Heart right ventricle (tissue), 16 donors: ENCODE measurements at regions not wholly inside any gene's neighbourhood (a gene's known extent, or its start where the extent isn't known, plus 50 kb on each side); places are given as distances from the start of the nearest gene placed in this dataset.

Experiments
- ATAC-seq, 8 donors: fragments of 200-7000 bp; cut with Tn5 transposase; one replicate each; pipeline ENCODE4 v1.9.1; 2020; ENCODE audit warnings: mild to moderate bottlenecking in 8 of 8, moderate library complexity in 8 of 8, moderate number of reproducible peaks in 1 of 8
- DNase-seq, 2 donors: peaks; one replicate each; pipeline ENCODE4 v3.0.0-alpha.2; 2020
- H3K27ac ChIP-seq, 10 donors: fragments of 200-600 bp; sonication (generic) in 2 of 10; one replicate each; pipeline versions ENCODE4 v1.5.0 to v1.8.0; 2020 to 2022; ENCODE audit warnings: mild to moderate bottlenecking in 3 of 10
- H3K27me3 ChIP-seq, 7 donors: fragments of 200-600 bp; one replicate each; pipeline ENCODE4 v1.8.0; 2021 to 2022; ENCODE audit warnings: mild to moderate bottlenecking in 2 of 7
- H3K36me3 ChIP-seq, 9 donors: fragments of 200-600 bp; sonication (generic) in 1 of 9; one replicate each; pipeline versions ENCODE4 v1.5.0 to v1.8.0; 2020 to 2022; ENCODE audit warnings: mild to moderate bottlenecking in 2 of 9
- H3K4me1 ChIP-seq, 9 donors: fragments of 200-600 bp; sonication (generic) in 1 of 9; one replicate each; pipeline versions ENCODE4 v1.5.0 to v1.8.0; 2020 to 2022; ENCODE audit warnings: mild to moderate bottlenecking in 4 of 9
- H3K4me3 ChIP-seq, 10 donors: fragments of 200-600 bp; sonication (generic) in 2 of 10; one replicate each; pipeline versions ENCODE4 v1.5.0 to v1.8.0; 2020 to 2022; ENCODE audit warnings: mild to moderate bottlenecking in 7 of 10, moderate library complexity in 2 of 10
- H3K9me3 ChIP-seq, 11 donors: fragments of 200-600 bp in 10 of 11; sonication (generic) in 2 of 11; one replicate each; pipeline versions ENCODE4 v1.5.0 to v1.8.0; 2013 to 2022; ENCODE audit warnings: mild to moderate bottlenecking in 2 of 11, control low read depth in 1 of 11, moderate library complexity in 1 of 11
- CTCF ChIP-seq, 9 donors: fragments of 200-600 bp; sonication (generic) in 2 of 9; IDR thresholded peaks; one replicate each; pipeline versions ENCODE4 v1.5.0 to v1.8.0; 2021 to 2022; ENCODE audit warnings: antibody characterized with exemption in 9 of 9, mild to moderate bottlenecking in 5 of 9, moderate library complexity in 1 of 9
- WGBS, 2 donors: extraction: QIAGEN DNeasy Blood & Tissue Kit; methylation state at CpG; one replicate each; pipeline ENCODE4 v1.1.7; 2013; ENCODE audit warnings: inconsistent platforms in 1 of 2; 5-methylcytosine and 5-hydroxymethylcytosine counted together
- intact Hi-C, 10 donors: fragments of 100-400 bp; cut with DNase I; formaldehyde crosslinking; loops; one replicate each; pipeline versions ENCODE4 v1.11.1 to v1.14.2; 2022
- donor health status: Arrhythmogenic right ventricular cardiomyopathy.
- donor health status: ischemic (EF 13 %, LVEDD 7.1; RV severe dilation, severe dysfunction).
- donor health status: healthy with polysubstance abuse.
- donor health status: DM: no; HTN: yes; CAD: no.
- donor health status: DM: no; HTN: no; CAD: no.
- donor health status: ischemic (EF 25% LVEDD 6.9; RV normal size, moderate dysfunction).
- donor health status: ischemic (EF 25% LVEDD 5.7; RV mildly dilated, moderate dysfunction).
- donor health status: healthy.
- donor health status: DM: yes; HTN: yes; CAD: no.
- donor health status: Ischemic cardiomyopathy.
- donor health status: ischemic (EF 35%, LVEDD 5.7; RV mildly dilated, moderate dysfunction).
- donor health status: nonischemic (EF 11% LVEDD 7.7; RV severe dilation, severe dysfunction).
- donor health status: DM: yes; HTN: yes; CAD: no.
- donor health status: PGD.
- donor health status: ischemic (EF 29% LVEDD 5.4; RV normal size, mild dysfunction).
- donor health status: nonischemic (EF 23%, LVEDD 6.1; RV moderate dilation, normal function).

- H3K27ac ChIP-seq, result no peak overlapping the region
- H3K27me3 ChIP-seq, result no peaks in the 10 kb centered on the region
- intact Hi-C loops, result no loop called here
- DNase-seq (no peak), ATAC-seq (no peak)
- no peak overlapping the region for H3K4me3 ChIP-seq
- no peaks in the 10 kb centered on the region for H3K36me3 ChIP-seq
- 77 to 83% methylated on average over 8 of the region's 8 CpGs for WGBS, 2 donors
- peaks cover 0 to 23% (median 8%) of the 10 kb centered on the region in 9 donors for H3K4me1 ChIP-seq
- no peak for TF ChIP-seq CTCF (IDR thresholded peaks at IDR 0.05)
- H3K9me3 ChIP-seq, result peaks cover 0 to 16% (median 0%) of the 10 kb centered on the region in 11 donors
Measured at GRCh38 chr15:31447931-31448634, 121.4 kb downstream of the KLF13 start.

GRCh38 chr15:31448635-31448979 lies 122.0 kb downstream of the KLF13 start:
- H3K4me1 ChIP-seq, result peaks cover 0 to 22% (median 8%) of the 10 kb centered on the region in 9 donors
- peak in 2 of 8 donors; percentile 35 to 48 for ATAC-seq
- H3K27me3 ChIP-seq, result no peaks in the 10 kb centered on the region
- H3K36me3 ChIP-seq, result no peaks in the 10 kb centered on the region
- no peak overlapping the region for H3K27ac ChIP-seq
- H3K4me3 ChIP-seq, result no peak overlapping the region
- 39 to 48% methylated on average over 5 of the region's 5 CpGs for WGBS, 2 donors
- DNase-seq, result no peak
- peaks cover 0 to 16% (median 0%) of the 10 kb centered on the region in 11 donors for H3K9me3 ChIP-seq
- intact Hi-C loops, result no loop called here
- no peak for TF ChIP-seq CTCF (IDR thresholded peaks at IDR 0.05)

- 80 to 85% methylated on average over 36 of the region's 36 CpGs for WGBS, 2 donors
- Histone ChIP-seq H3K4me1 (peaks cover 0 to 22% (median 8%) of the 10 kb centered on the region in 9 donors), H3K27ac (no peak overlapping the region), H3K27me3 (no peaks in the 10 kb centered on the region), H3K36me3 (no peaks in the 10 kb centered on the region), H3K9me3 (peaks cover 0 to 27% (median 0%) of the 10 kb centered on the region in 11 donors), H3K4me3 (no peak overlapping the region)
- ATAC-seq (peak in 3 of 8 donors; percentile 33 to 71 (median 39)), DNase-seq (peak; percentile 29 to 58)
- no peak for TF ChIP-seq CTCF (IDR thresholded peaks at IDR 0.05)
- intact Hi-C loops, result no loop called here
Measured at GRCh38 chr15:31452595-31453557, 126.2 kb downstream of the KLF13 start.

- DNase-seq (no peak), ATAC-seq (no peak)
- TF ChIP-seq CTCF (IDR thresholded peaks at IDR 0.05), result no peak
- H3K9me3 ChIP-seq, result peaks cover 0 to 27% (median 0%) of the 10 kb centered on the region in 11 donors
- no peak overlapping the region for H3K27ac ChIP-seq
- H3K4me1 ChIP-seq, result peaks cover 0 to 13% (median 4%) of the 10 kb centered on the region in 9 donors
- H3K4me3 ChIP-seq, result no peak overlapping the region
- no peaks in the 10 kb centered on the region for H3K27me3 ChIP-seq
- H3K36me3 ChIP-seq, result no peaks in the 10 kb centered on the region
- intact Hi-C loops, result no loop called here
- 95 to 97% methylated on average over 29 of the region's 29 CpGs for WGBS, 2 donors
Measured at GRCh38 chr15:31453558-31454318, 127.1 kb downstream of the KLF13 start.
